ENCODE measurements at regions not wholly inside any gene's neighbourhood (a gene's known extent, or its start where the extent isn't known, plus 50 kb on each side); places are given as distances from the start of the nearest gene placed in this dataset.

- H3K4me1 ChIP-seq, result no peaks in the 10 kb centered on the region
- H3K9me3 ChIP-seq, result no peaks in the 10 kb centered on the region
- no peaks in the 10 kb centered on the region for H3K27me3 ChIP-seq
- 48 to 56% methylated on average over 25 of the region's 25 CpGs for WGBS, 2 donors
- H3K27ac ChIP-seq, result no peak overlapping the region
- TF ChIP-seq CTCF (IDR thresholded peaks at IDR 0.05) (no peak), POLR2A (IDR thresholded peaks at IDR 0.05) (no peak)
- DNase-seq, result no peak
- intact Hi-C loops (cut with DNase I; ENCODE audit: low total_unique reads), result no loop called here
- H3K4me3 ChIP-seq, result no peak overlapping the region
- H3K36me3 ChIP-seq (ENCODE audit: low read depth, missing control alignments), result no peaks in the 10 kb centered on the region
These were observed 55.8 kb upstream of the GALNT9 start for GRCh38 chr12:132384916-132385774.

- Histone ChIP-seq H3K4me3 (no peak overlapping the region), H3K36me3 (ENCODE audit: low read depth, missing control alignments) (no peaks in the 10 kb centered on the region), H3K27ac (no peak overlapping the region), H3K4me1 (no peaks in the 10 kb centered on the region), H3K9me3 (no peaks in the 10 kb centered on the region), H3K27me3 (no peaks in the 10 kb centered on the region)
- intact Hi-C loops (cut with DNase I; ENCODE audit: low total_unique reads), result no loop called here
- WGBS, 2 donors, result 63 to 68% methylated on average over 3 of the region's 3 CpGs
- TF ChIP-seq CTCF (IDR thresholded peaks at IDR 0.05), result no peak
- no peak for TF ChIP-seq POLR2A (IDR thresholded peaks at IDR 0.05)
- DNase-seq, result no peak
These were observed 51.3 kb upstream of the GALNT9 start for GRCh38 chr12:132380641-132381040.

GRCh38 chr12:132379996-132380395 is 50.6 kb upstream of the GALNT9 start:
- H3K4me1 ChIP-seq, result no peaks in the 10 kb centered on the region
- WGBS, 2 donors, result 84 to 87% methylated on average over 24 to 25 of the region's 25 CpGs
- no peaks in the 10 kb centered on the region for H3K36me3 ChIP-seq (ENCODE audit: low read depth, missing control alignments)
- intact Hi-C loops (cut with DNase I; ENCODE audit: low total_unique reads), result no loop called here
- H3K4me3 ChIP-seq, result no peak overlapping the region
- no peak for TF ChIP-seq CTCF (IDR thresholded peaks at IDR 0.05)
- TF ChIP-seq POLR2A (IDR thresholded peaks at IDR 0.05), result no peak
- no peaks in the 10 kb centered on the region for H3K27me3 ChIP-seq
- no peak overlapping the region for H3K27ac ChIP-seq
- DNase-seq, result no peak
- H3K9me3 ChIP-seq, result no peaks in the 10 kb centered on the region

- intact Hi-C loops (cut with DNase I; ENCODE audit: low total_unique reads), result no loop called here
- WGBS, 2 donors, result 88 to 89% methylated on average over 19 to 24 of the region's 24 CpGs
These were observed 50.2 kb upstream of the GALNT9 start for GRCh38 chr12:132379576-132379975.

More at GRCh38 chr12:132379576-132379975, 50.2 kb upstream of the GALNT9 start:
- Histone ChIP-seq H3K4me3 (no peak overlapping the region), H3K27ac (no peak overlapping the region), H3K36me3 (ENCODE audit: low read depth, missing control alignments) (no peaks in the 10 kb centered on the region), H3K9me3 (no peaks in the 10 kb centered on the region), H3K4me1 (no peaks in the 10 kb centered on the region), H3K27me3 (no peaks in the 10 kb centered on the region)
- no peak for TF ChIP-seq CTCF (IDR thresholded peaks at IDR 0.05)
- TF ChIP-seq POLR2A (IDR thresholded peaks at IDR 0.05), result no peak
- DNase-seq, result no peak
